Uterus (tissue), 2 donors: ENCODE measurements at regions not wholly inside any gene's neighbourhood (a gene's known extent, or its start where the extent isn't known, plus 50 kb on each side); places are given as distances from the start of the nearest gene placed in this dataset.

Experiments used
- POLR2A ChIP-seq, 2 donors: fragments of 450-650 bp; IDR thresholded peaks; one replicate each; pipeline ENCODE4 v1.6.1; 2016; ENCODE audit warnings: antibody characterized with exemption in 2 of 2, mild to moderate bottlenecking in 1 of 2, moderate library complexity in 1 of 2
- TF ChIP-seq, protein P1 (sequence below), 4 experiments: fragments of 200-600 bp in 2 of 4; fragments of 450-650 bp in 2 of 4; sonication (generic) in 2 of 4; IDR thresholded peaks; one replicate each; pipeline ENCODE4 v1.5.1; 2016 to 2019; ENCODE audit warnings: antibody characterized with exemption in 4 of 4, mild to moderate bottlenecking in 2 of 4, moderate library complexity in 1 of 4

DNA sequence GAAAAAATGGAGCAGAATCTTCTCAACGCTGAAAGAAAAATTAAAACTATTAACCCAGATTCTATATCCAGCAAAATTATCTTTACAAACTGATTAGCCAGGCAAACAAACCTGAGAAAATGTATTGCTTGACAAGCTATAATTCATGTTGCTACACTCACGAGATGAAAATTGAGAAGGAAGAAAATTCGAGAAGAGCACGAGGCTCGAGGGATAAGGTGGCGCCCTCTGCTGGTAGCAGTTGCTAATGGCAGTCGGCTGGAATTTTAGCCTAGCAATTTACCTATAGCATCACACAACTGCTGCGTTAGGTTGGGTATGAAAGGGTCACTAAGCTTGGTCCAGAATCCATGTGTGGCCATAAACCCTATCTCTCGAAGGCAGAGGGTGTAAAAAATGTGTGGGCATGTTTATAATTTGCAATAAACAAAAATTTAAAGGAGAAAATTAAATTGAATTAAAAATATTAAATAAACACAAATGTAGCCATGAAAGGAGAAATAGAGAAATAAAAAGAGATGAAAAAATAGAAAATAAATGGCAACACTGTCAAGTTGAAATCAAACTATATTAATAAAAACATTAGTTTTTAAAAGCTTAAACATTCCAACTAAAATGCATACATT is 126.6 kb downstream of the PPP4R3C start:
- TF ChIP-seq, protein P1, sequence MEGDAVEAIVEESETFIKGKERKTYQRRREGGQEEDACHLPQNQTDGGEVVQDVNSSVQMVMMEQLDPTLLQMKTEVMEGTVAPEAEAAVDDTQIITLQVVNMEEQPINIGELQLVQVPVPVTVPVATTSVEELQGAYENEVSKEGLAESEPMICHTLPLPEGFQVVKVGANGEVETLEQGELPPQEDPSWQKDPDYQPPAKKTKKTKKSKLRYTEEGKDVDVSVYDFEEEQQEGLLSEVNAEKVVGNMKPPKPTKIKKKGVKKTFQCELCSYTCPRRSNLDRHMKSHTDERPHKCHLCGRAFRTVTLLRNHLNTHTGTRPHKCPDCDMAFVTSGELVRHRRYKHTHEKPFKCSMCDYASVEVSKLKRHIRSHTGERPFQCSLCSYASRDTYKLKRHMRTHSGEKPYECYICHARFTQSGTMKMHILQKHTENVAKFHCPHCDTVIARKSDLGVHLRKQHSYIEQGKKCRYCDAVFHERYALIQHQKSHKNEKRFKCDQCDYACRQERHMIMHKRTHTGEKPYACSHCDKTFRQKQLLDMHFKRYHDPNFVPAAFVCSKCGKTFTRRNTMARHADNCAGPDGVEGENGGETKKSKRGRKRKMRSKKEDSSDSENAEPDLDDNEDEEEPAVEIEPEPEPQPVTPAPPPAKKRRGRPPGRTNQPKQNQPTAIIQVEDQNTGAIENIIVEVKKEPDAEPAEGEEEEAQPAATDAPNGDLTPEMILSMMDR (IDR thresholded peaks at IDR 0.05), result peak; percentile 12 to 39 (median 29)
- no peak for TF ChIP-seq POLR2A (IDR thresholded peaks at IDR 0.05)
